ENCODE measurements at regions not wholly inside any gene's neighbourhood (a gene's known extent, or its start where the extent isn't known, plus 50 kb on each side); places are given as distances from the start of the nearest gene placed in this dataset.

DNA sequence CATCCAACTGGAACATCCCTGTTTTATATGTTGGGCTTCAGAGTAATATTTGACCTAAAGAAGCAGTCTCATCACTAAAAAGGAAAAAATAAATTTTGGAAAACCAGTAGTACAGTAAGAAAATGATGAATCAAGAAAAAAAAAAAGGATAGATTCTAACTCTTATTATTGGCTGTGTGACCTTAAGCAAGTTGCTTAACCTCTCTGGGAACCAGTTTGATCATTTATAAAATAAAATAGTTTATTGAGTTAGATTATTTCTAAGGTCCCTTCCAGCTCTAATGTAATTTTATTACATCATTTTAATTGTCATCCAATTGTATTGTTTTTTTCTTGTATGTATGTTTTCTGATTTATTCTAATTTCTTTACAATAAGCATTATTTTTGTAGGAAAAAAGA, 127.0 kb downstream of the PRELID2 start:
- no peak for DNase-seq (ENCODE audit: extremely low read depth, low read depth)
- TF ChIP-seq, protein P1, sequence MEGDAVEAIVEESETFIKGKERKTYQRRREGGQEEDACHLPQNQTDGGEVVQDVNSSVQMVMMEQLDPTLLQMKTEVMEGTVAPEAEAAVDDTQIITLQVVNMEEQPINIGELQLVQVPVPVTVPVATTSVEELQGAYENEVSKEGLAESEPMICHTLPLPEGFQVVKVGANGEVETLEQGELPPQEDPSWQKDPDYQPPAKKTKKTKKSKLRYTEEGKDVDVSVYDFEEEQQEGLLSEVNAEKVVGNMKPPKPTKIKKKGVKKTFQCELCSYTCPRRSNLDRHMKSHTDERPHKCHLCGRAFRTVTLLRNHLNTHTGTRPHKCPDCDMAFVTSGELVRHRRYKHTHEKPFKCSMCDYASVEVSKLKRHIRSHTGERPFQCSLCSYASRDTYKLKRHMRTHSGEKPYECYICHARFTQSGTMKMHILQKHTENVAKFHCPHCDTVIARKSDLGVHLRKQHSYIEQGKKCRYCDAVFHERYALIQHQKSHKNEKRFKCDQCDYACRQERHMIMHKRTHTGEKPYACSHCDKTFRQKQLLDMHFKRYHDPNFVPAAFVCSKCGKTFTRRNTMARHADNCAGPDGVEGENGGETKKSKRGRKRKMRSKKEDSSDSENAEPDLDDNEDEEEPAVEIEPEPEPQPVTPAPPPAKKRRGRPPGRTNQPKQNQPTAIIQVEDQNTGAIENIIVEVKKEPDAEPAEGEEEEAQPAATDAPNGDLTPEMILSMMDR (IDR thresholded peaks at IDR 0.05; ENCODE audit: low read depth, low read length): no peak

DNA sequence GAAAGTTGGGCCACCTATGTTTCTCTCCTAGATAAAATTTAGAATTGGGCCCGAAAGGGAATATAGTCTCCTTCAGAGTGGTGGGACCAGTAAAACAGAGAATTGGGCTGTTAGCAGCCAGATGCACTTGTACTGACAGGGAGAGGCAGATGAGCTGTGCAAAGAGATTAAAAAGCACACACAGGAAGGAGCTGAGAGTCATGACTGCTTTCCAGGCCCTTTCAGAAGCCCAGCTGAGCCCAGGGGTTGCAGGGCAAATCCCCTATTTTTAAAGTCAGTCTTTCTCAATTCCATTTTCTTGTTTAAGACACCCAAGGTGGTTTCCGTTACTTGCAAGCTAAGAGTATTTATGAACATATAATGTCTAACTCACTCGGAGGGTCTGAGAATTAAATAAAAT, 130.4 kb downstream of the PRELID2 start:
- TF ChIP-seq, protein P1 (IDR thresholded peaks at IDR 0.05; ENCODE audit: low read depth, low read length): no peak
- DNase-seq (ENCODE audit: extremely low read depth, low read depth): no peak

DNA sequence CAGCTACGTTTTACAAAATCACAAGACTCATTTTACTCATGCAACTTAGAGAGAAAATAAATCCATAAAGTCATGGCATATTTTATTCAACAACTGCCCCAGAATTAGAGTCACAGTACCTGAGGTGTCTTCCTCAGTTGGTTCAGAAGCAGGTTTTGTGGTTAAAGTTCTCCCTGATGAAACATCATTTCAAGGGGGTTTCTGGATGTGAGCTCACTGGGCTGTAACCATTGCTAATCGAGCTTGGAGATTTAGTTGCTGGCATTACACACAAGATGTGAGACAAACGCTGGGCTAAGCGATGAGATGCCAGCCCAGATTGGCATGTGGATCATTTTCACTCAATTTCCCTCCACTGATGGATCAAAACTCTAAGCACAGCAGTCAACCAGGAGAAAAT, 131.3 kb downstream of the PRELID2 start:
- TF ChIP-seq, protein P1 (IDR thresholded peaks at IDR 0.05; ENCODE audit: low read depth, low read length): no peak
- no peak for DNase-seq (ENCODE audit: extremely low read depth, low read depth)

GRCh38 chr5:145701404-145701803, 133.7 kb downstream of the PRELID2 start:
- TF ChIP-seq, protein P1 (IDR thresholded peaks at IDR 0.05; ENCODE audit: low read depth, low read length): no peak
- no peak for DNase-seq (ENCODE audit: extremely low read depth, low read depth)

GRCh38 chr5:145699846-145700245, 135.3 kb downstream of the PRELID2 start:
- no peak for DNase-seq (ENCODE audit: extremely low read depth, low read depth)
- TF ChIP-seq, protein P1 (IDR thresholded peaks at IDR 0.05; ENCODE audit: low read depth, low read length): no peak

DNA sequence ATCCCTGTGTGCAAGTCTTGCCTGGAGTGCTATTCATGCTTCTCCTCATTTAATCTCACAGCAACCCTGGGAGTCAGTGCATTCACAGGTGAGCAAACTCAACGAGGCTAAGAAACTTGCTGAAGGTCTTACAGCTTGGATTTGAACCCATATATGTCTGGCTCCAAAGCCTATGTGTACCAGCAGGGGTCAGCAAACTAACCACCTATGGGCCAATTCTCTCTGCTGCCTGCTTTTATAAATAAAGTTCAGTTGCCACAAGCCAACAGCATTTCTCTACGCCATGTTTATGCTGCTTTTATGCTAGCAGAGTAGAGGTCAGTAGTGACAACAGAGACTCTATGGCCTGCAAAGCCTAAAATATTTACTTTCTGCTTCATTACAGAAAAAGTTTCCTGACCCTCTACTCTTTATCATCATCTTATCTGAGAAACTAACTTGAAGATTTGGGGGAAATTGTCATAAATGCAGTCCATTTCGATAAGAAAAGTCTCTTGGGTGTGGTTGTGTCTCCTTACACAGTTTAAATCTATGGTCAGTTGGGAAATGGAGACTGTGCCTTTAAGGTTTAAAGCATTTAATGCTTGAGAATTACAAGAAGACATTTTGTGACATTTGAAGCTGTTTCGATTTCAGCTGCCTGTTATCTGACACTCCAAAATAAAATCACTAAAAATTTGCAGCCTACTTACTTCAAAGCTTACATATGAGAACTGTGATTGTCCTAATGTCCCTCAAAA, 137.7 kb downstream of the PRELID2 start:
- TF ChIP-seq, protein P1 (IDR thresholded peaks at IDR 0.05; ENCODE audit: low read depth, low read length): peak; percentile 47
- DNase-seq (ENCODE audit: extremely low read depth, low read depth): no peak

GRCh38 chr5:145689235-145689634, 145.9 kb downstream of the PRELID2 start:
- TF ChIP-seq, protein P1 (IDR thresholded peaks at IDR 0.05; ENCODE audit: low read depth, low read length): no peak
- DNase-seq (ENCODE audit: extremely low read depth, low read depth): no peak

All from AG09319 (cell line).